ENCODE measurements at regions not wholly inside any gene's neighbourhood (a gene's known extent, or its start where the extent isn't known, plus 50 kb on each side); places are given as distances from the start of the nearest gene placed in this dataset.
"Not testable (repeated sequence)": the region's sequence is repeated elsewhere in the genome, so short reads cannot be mapped to it uniquely, and the experiment has no call there.

DNA sequence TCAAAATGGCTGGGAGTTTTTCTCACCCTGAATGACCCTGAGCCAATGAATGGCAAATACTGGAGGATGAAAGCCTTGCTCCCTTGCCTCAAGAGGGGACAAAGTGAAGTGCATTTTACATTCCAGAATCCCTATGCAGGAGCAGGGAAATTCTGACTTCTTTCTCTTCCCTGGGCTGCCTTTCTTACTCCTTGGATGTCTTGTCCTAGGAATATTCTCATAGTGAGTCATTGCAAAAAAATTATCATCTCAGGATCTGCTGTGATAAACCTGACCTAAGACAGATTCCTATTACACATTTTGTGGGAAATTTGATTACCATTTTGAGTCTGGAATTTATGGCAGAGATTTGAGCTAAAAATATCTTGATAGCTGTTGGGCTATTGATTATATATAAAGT is 199.9 kb downstream of the TMA16 start:
- no peaks in the 10 kb centered on the region for H3K4me1 Mint-ChIP-seq
- H3K4me3 Mint-ChIP-seq = no peak overlapping the region
- H3K9me3 Mint-ChIP-seq = peaks cover 4% of the 10 kb centered on the region
- ATAC-seq = no peak
- peaks cover 5% of the 10 kb centered on the region for H3K36me3 Mint-ChIP-seq
- H3K27ac Mint-ChIP-seq = no peak overlapping the region
- H3K27me3 Mint-ChIP-seq = peaks cover 7% of the 10 kb centered on the region

DNA sequence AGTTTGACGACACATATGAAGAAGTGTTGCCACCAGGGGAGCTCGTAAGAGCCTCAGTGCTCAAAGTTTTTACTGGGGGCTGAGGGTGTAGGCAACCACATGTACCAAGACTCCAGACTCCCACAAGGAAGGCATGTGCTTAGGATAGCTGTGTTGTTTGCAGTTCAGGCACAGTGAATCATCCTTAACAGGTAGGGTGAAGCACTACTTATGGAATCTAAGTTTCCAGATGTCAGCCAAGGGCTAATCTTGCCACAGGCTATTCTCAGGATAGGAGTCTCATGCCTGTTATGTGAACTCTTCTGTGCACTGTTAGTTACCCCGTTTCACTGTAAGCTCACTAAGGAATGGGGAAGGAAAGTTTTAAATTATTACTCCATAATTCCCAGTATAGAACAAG is 202.6 kb downstream of the TMA16 start:
- H3K27ac Mint-ChIP-seq = no peak overlapping the region
- H3K27me3 Mint-ChIP-seq = peaks cover 7% of the 10 kb centered on the region
- ATAC-seq = no peak
- peaks cover 5% of the 10 kb centered on the region for H3K36me3 Mint-ChIP-seq
- H3K4me1 Mint-ChIP-seq = no peaks in the 10 kb centered on the region
- H3K9me3 Mint-ChIP-seq = peaks cover 4% of the 10 kb centered on the region
- H3K4me3 Mint-ChIP-seq = no peak overlapping the region

GRCh38 chr4:163700383-163700782 is 205.9 kb downstream of the TMA16 start:
- H3K27ac Mint-ChIP-seq, H3K4me3 Mint-ChIP-seq, ATAC-seq, H3K9me3 Mint-ChIP-seq, H3K36me3 Mint-ChIP-seq, H3K4me1 Mint-ChIP-seq: not testable (repeated sequence)
- peaks cover 15% of the 10 kb centered on the region for H3K27me3 Mint-ChIP-seq

- peak; percentile 67 for ATAC-seq
- Mint-ChIP-seq H3K4me3 (no peak overlapping the region), H3K9me3 (peaks cover under 1% of the 10 kb centered on the region), H3K36me3 (peaks cover 1% of the 10 kb centered on the region), H3K27ac (no peak overlapping the region), H3K27me3 (peaks cover 11% of the 10 kb centered on the region), H3K4me1 (no peaks in the 10 kb centered on the region)
These were observed 207.4 kb downstream of the TMA16 start for GRCh38 chr4:163701916-163702315.

DNA sequence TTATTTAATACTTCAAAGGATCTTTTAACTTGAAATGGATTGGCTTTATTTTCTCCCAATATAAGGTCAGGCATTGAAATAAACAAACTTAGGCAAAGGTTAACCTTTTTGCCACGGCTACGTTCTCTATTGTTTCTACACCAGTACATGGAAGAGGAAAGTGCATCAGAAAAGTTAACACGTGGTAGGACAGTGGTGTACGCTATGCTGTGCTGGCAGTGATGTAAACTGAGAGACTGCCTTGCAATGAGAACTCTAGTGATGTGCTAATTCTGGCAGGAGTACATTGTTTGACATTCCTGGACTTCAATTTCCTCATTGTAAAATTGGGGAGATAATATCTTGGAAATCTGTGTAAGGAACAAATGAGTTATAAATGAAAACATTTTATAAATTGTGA is 208.2 kb downstream of the TMA16 start:
- no peaks in the 10 kb centered on the region for H3K9me3 Mint-ChIP-seq

DNA sequence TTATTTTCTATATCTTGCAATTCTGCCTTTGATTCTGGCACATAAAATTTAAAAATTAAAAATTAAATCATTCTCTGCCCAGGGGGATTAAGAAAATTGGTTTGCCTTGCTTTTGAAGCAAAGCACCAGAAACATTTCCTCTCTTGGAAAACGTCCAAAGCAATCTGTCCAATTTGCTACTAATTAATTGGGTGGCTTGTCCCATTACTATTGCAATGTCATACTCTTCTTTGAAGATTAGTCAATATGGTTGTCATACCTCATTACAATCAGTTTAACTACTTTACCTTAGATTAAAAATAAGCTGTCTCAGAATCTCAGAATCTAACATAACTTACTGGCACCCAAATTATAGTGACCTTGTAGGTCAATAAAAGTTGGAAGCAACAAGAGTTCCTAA is 208.8 kb downstream of the TMA16 start:
- H3K36me3 Mint-ChIP-seq = no peaks in the 10 kb centered on the region
- no peak overlapping the region for H3K27ac Mint-ChIP-seq
- H3K4me1 Mint-ChIP-seq = no peaks in the 10 kb centered on the region
- peaks cover 8% of the 10 kb centered on the region for H3K27me3 Mint-ChIP-seq
- no peak for ATAC-seq
- H3K9me3 Mint-ChIP-seq = no peaks in the 10 kb centered on the region
- no peak overlapping the region for H3K4me3 Mint-ChIP-seq

More for the DNA sequence above, 208.2 kb downstream of the TMA16 start:
- H3K4me3 Mint-ChIP-seq = no peak overlapping the region
- no peaks in the 10 kb centered on the region for H3K36me3 Mint-ChIP-seq
- peaks cover 8% of the 10 kb centered on the region for H3K27me3 Mint-ChIP-seq
- H3K4me1 Mint-ChIP-seq = no peaks in the 10 kb centered on the region
- ATAC-seq = no peak
- H3K27ac Mint-ChIP-seq = no peak overlapping the region

DNA sequence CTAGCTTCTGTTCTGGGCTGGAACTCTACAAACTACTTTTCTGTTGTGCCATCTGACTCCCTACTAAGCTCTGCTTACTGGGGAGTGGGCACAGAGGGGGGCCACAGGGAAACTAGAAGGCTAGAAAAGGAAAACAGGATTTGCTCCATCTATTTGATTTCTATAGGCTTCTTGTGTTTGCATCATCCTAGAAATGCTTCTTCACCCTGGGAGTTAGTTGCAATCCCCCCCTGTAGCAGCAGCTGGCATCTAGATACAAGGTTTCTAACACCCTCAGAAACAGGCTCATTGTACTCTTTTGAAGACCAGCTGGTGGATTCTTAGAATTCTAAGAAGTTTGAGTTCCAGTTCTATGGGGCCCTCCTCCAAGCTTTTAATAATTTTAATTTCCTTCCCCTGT is 213.4 kb downstream of the TMA16 start:
- no peaks in the 10 kb centered on the region for H3K9me3 Mint-ChIP-seq
- H3K27me3 Mint-ChIP-seq = peaks cover 1% of the 10 kb centered on the region
- H3K4me1 Mint-ChIP-seq = no peaks in the 10 kb centered on the region
- no peak for ATAC-seq
- H3K4me3 Mint-ChIP-seq = no peak overlapping the region
- H3K27ac Mint-ChIP-seq = no peak overlapping the region
- H3K36me3 Mint-ChIP-seq = no peaks in the 10 kb centered on the region

- no peaks in the 10 kb centered on the region for H3K9me3 Mint-ChIP-seq
- H3K27me3 Mint-ChIP-seq = no peaks in the 10 kb centered on the region
- no peak for ATAC-seq
- no peaks in the 10 kb centered on the region for H3K36me3 Mint-ChIP-seq
- no peaks in the 10 kb centered on the region for H3K4me1 Mint-ChIP-seq
- H3K27ac Mint-ChIP-seq = no peak overlapping the region
- H3K4me3 Mint-ChIP-seq = no peak overlapping the region
These were observed 215.1 kb downstream of the TMA16 start for GRCh38 chr4:163709601-163710000.

GRCh38 chr4:163710158-163710557 is 215.7 kb downstream of the TMA16 start:
- no peaks in the 10 kb centered on the region for H3K36me3 Mint-ChIP-seq
- H3K4me3 Mint-ChIP-seq = no peak overlapping the region
- no peak for ATAC-seq
- H3K27ac Mint-ChIP-seq = no peak overlapping the region
- H3K9me3 Mint-ChIP-seq = no peaks in the 10 kb centered on the region
- no peaks in the 10 kb centered on the region for H3K27me3 Mint-ChIP-seq
- H3K4me1 Mint-ChIP-seq = no peaks in the 10 kb centered on the region

- not testable (repeated sequence) for ATAC-seq, H3K4me3 Mint-ChIP-seq, H3K27ac Mint-ChIP-seq, H3K36me3 Mint-ChIP-seq, H3K27me3 Mint-ChIP-seq, H3K4me1 Mint-ChIP-seq, H3K9me3 Mint-ChIP-seq
These were observed 230.0 kb downstream of the TMA16 start for GRCh38 chr4:163724495-163724894.

GRCh38 chr4:163726641-163727040 is 232.2 kb downstream of the TMA16 start:
- ATAC-seq = no peak
- H3K36me3 Mint-ChIP-seq = no peaks in the 10 kb centered on the region
- H3K27me3 Mint-ChIP-seq = peaks cover 20% of the 10 kb centered on the region

GRCh38 chr4:163731071-163731470 is 236.6 kb downstream of the TMA16 start:
- Mint-ChIP-seq H3K27me3 (peaks cover 20% of the 10 kb centered on the region), H3K4me1 (no peaks in the 10 kb centered on the region), H3K4me3 (no peak overlapping the region), H3K9me3 (peaks cover 3% of the 10 kb centered on the region), H3K36me3 (no peaks in the 10 kb centered on the region), H3K27ac (no peak overlapping the region)
- ATAC-seq = no peak

More at GRCh38 chr4:163726641-163727040, 232.2 kb downstream of the TMA16 start:
- Mint-ChIP-seq H3K4me3 (no peak overlapping the region), H3K4me1 (no peaks in the 10 kb centered on the region), H3K27ac (no peak overlapping the region), H3K9me3 (peaks cover 3% of the 10 kb centered on the region)

- Mint-ChIP-seq H3K9me3 (peaks cover 3% of the 10 kb centered on the region), H3K27me3 (peaks cover 20% of the 10 kb centered on the region), H3K27ac (no peak overlapping the region), H3K4me1 (no peaks in the 10 kb centered on the region), H3K4me3 (no peak overlapping the region), H3K36me3 (no peaks in the 10 kb centered on the region)
- no peak for ATAC-seq
These were observed 238.0 kb downstream of the TMA16 start for GRCh38 chr4:163732473-163732872.

DNA sequence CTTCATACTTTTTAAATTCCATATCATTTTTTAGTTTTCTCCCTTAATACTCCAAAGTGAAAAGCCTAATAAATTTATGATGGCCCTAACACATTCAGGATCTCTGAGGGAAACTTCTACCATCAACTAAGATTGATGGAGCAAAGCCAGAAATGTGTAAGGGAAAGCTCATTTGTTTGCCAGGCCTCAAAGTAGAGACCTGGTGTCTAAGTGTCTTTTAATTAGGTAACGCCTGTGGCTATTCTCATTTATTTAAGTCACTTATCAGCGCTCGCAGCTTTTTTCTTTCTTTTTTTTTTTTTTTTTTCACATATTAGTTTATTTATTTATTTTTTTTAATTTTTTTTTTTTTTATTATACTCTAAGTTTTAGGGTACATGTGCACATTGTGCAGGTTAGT is 242.4 kb downstream of the TMA16 start:
- Mint-ChIP-seq H3K27me3 (no peaks in the 10 kb centered on the region), H3K4me3 (no peak overlapping the region), H3K4me1 (no peaks in the 10 kb centered on the region), H3K27ac (no peak overlapping the region), H3K36me3 (no peaks in the 10 kb centered on the region), H3K9me3 (peaks cover 3% of the 10 kb centered on the region)
- ATAC-seq = no peak

DNA sequence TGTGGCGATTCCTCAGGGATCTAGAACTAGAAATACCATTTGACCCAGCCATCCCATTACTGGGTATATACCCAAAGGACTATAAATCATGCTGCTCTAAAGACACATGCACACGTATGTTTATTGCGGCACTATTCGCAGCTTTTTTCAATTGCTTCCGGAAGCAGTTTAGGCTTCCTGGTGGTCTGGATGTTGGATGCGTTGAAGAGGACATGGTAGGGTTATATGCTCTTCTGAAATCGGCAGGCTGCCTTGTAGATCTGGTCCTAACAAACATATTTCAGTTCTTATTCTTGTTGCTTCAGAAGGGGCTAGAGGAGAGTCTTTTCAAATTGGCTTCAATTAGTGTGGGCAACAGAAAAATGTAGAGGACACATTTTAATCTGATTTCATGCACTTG is 243.4 kb downstream of the TMA16 start:
- H3K36me3 Mint-ChIP-seq, H3K9me3 Mint-ChIP-seq, ATAC-seq, H3K27me3 Mint-ChIP-seq, H3K27ac Mint-ChIP-seq, H3K4me1 Mint-ChIP-seq, H3K4me3 Mint-ChIP-seq: not testable (repeated sequence)

DNA sequence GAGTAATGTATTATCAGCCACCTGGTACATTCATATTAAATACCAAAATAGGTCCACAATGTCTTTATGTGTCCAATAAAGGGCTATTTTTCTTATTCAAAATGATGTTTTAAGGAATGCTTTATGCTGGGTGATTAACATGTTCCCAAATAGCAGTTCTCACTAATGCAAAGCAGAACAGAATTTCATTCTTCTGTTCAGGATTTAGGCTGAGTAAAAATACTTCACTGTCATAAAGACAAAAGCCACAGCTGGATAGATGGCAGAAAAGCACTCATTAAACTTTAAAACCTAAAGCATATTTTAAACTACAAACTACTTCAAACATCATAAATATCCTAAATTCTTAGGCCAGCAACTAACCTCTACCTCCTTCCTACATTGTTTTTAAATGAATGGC is 244.0 kb downstream of the TMA16 start:
- H3K36me3 Mint-ChIP-seq = no peaks in the 10 kb centered on the region
- no peaks in the 10 kb centered on the region for H3K27me3 Mint-ChIP-seq
- peaks cover 3% of the 10 kb centered on the region for H3K9me3 Mint-ChIP-seq
- no peak for ATAC-seq
- H3K27ac Mint-ChIP-seq = no peak overlapping the region
- peaks cover 4% of the 10 kb centered on the region for H3K4me1 Mint-ChIP-seq
- H3K4me3 Mint-ChIP-seq = no peak overlapping the region

- Mint-ChIP-seq H3K4me1 (peaks cover 12% of the 10 kb centered on the region), H3K27me3 (no peaks in the 10 kb centered on the region), H3K4me3 (peak overlapping the region; percentile 39), H3K27ac (peak overlapping the region; percentile 65), H3K9me3 (peaks cover 3% of the 10 kb centered on the region), H3K36me3 (no peaks in the 10 kb centered on the region)
- peak; percentile 54 for ATAC-seq
These were observed 250.4 kb downstream of the TMA16 start for GRCh38 chr4:163744861-163745260.

All from stimulated activated memory B cell treated with anti-CD40 and anti-IgM and Interleukin-4, amounts not matched to agents 10 μg/mL and 1 μg/mL and 100 μg/mL, for 72 hours (primary cell).